DMS153 treated with DMSO at 0.1 percent for 48 hours (cell line): ENCODE measurements at regions not wholly inside any gene's neighbourhood (a gene's known extent, or its start where the extent isn't known, plus 50 kb on each side); places are given as distances from the start of the nearest gene placed in this dataset.

ENCODE experiments used
- DNase-seq: peaks from one replicate; lab custom pipeline; 2025; ENCODE audit not compliant: unreplicated experiment; lab: John Stamatoyannopoulos, UW

- DNase-seq: no peak
Measured at GRCh38 chr6:141587482-141588266, 545.1 kb upstream of the GJE1 start.

GRCh38 chr6:141580988-141581552 lies 551.7 kb upstream of the GJE1 start:
- DNase-seq: no peak

GRCh38 chr6:141580131-141580530 lies 552.6 kb upstream of the GJE1 start:
- DNase-seq: no peak

GRCh38 chr6:141576751-141577150 lies 556.0 kb upstream of the GJE1 start:
- no peak for DNase-seq

GRCh38 chr6:141562851-141563763 lies 569.6 kb upstream of the GJE1 start:
- peak; percentile 71 for DNase-seq

- peak; percentile 68 for DNase-seq
Measured at GRCh38 chr6:141562186-141562811, 570.4 kb upstream of the GJE1 start.

- peak; percentile 76 for DNase-seq
Measured at GRCh38 chr6:141561154-141561553, 571.6 kb upstream of the GJE1 start.

- peak; percentile 93 for DNase-seq
Measured at GRCh38 chr6:141552463-141552862, 580.3 kb upstream of the GJE1 start.

- no peak for DNase-seq
Measured at GRCh38 chr6:141552031-141552430, 580.7 kb upstream of the GJE1 start.

GRCh38 chr6:141551318-141551717 lies 581.4 kb upstream of the GJE1 start:
- no peak for DNase-seq

GRCh38 chr6:141550471-141550870 lies 582.3 kb upstream of the GJE1 start:
- DNase-seq: no peak

- no peak for DNase-seq
Measured at GRCh38 chr6:141548966-141549365, 583.8 kb upstream of the GJE1 start.

- DNase-seq: no peak
Measured at GRCh38 chr6:141541581-141542324, 591.0 kb upstream of the GJE1 start.

GRCh38 chr6:141540207-141540606 lies 592.5 kb upstream of the GJE1 start:
- DNase-seq: no peak

GRCh38 chr6:141539617-141540016 lies 593.1 kb upstream of the GJE1 start:
- no peak for DNase-seq

- DNase-seq: no peak
Measured at GRCh38 chr6:141532211-141532610, 600.5 kb upstream of the GJE1 start.

GRCh38 chr6:141531040-141531439 lies 601.7 kb upstream of the GJE1 start:
- no peak for DNase-seq

GRCh38 chr6:141528596-141528995 lies 604.1 kb upstream of the GJE1 start:
- no peak for DNase-seq

- no peak for DNase-seq
Measured at GRCh38 chr6:141526985-141527384, 605.7 kb upstream of the GJE1 start.

- DNase-seq: no peak
Measured at GRCh38 chr6:141521440-141521839, 611.3 kb upstream of the GJE1 start.

GRCh38 chr6:141513830-141514229 lies 618.9 kb upstream of the GJE1 start:
- DNase-seq: no peak
